GM21619 (cell line): ENCODE measurements at regions not wholly inside any gene's neighbourhood (a gene's known extent, or its start where the extent isn't known, plus 50 kb on each side); places are given as distances from the start of the nearest gene placed in this dataset.
"Not testable (repeated sequence)": the region's sequence is repeated elsewhere in the genome, so short reads cannot be mapped to it uniquely, and the experiment has no call there.

ENCODE experiments used
- ATAC-seq: cut with Tn5 transposase; IDR thresholded peaks from one replicate; pipeline ENCODE4 v1.9.1; 2021; ENCODE audit not compliant: unreplicated experiment

GRCh38 chr1:104018922-104019674 is 269.4 kb downstream of the AMY1C start:
- no peak for ATAC-seq

GRCh38 chr1:104019675-104020049 is 270.0 kb downstream of the AMY1C start:
- ATAC-seq, result no peak

GRCh38 chr1:104028416-104029035 is 278.8 kb downstream of the AMY1C start:
- ATAC-seq, result no peak

- no peak for ATAC-seq
Measured at GRCh38 chr1:104029456-104029970, 279.8 kb downstream of the AMY1C start.

DNA sequence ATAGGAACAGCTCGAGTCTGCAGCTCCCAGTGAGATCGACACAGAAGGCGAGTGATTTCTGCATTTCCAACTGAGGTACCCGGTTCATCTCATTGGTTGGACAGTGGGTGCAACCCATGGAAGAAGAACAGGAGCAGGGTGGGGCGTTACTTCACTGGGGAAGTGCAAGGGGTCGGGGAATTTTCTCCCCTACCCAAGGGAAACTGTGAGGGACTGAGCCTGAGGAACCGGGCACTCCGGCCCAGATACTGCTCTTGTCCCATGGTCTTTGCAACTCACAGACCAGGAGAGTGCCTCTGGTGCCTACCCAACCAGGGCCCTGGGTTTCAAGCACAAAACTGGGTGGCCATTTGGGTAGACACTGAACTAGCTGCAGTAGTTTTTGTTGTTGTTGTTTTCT is 307.1 kb downstream of the AMY1C start:
- ATAC-seq, result no peak

GRCh38 chr1:104057219-104057898 is 307.7 kb downstream of the AMY1C start:
- ATAC-seq, result not testable (repeated sequence)

- ATAC-seq, result not testable (repeated sequence)
Measured at GRCh38 chr1:104061637-104062036, 311.9 kb downstream of the AMY1C start.

DNA sequence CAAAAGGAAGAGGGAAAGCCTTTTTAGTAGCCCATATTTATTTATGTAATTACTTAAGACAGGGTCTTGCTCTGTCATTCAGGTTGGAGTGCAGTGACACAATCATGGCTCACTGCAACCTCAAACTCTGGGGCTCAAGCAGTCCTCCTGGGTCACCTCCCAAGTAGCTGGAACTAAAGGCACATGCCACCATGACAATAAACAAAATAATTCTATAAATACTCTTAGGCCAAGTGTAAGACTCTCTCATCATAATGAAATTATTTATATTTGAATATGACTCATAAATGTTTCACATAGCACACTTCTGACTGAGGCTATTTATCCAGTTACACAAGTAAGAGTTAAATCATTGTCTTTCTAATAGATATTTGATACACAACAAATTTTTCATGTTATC is 314.7 kb downstream of the AMY1C start:
- no peak for ATAC-seq

GRCh38 chr1:104072915-104073371 is 323.2 kb downstream of the AMY1C start:
- ATAC-seq, result no peak

DNA sequence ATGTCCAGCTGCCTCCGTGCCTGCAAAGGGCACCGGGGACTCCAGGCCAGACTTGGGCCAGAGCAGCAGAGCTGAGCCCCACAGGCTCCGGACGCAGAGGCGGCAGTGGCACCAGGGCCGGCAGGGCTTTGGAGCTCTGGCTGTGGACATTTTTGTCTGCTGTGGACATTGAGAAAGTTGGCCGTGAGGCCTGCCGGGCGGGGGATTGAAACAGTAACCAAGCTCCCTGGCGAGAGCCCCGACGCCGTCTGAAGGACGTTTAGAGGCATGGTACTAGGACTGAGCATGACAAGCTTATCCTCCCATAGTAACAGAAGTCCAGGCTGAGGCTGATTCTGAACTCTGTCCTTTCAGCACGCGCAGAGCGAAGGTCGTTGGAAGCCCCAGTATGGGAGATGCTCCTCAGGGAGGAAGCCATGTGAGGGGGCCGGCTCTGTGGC is 323.8 kb downstream of the AMY1C start:
- ATAC-seq, result no peak

- no peak for ATAC-seq
Measured at GRCh38 chr1:104082221-104082620, 332.5 kb downstream of the AMY1C start.

DNA sequence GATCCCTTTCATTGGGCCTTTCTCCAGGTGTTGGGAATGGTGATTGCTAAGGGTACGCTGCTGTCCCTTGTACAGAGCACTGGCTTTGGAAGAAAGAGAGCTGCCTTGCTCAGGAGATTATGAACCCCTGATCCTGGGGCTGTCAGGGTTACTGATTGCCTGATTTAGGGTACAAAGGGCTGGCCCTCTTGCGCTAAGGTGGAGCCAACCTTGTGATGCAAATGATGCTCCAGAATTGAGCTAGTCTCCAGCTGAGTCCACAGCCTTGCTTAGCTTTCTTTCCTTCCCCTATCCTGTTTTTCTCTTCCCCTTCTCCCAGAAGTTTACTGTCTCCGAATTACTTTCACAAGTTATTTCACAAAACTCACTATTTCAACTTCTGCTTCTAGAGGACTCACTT is 334.7 kb downstream of the AMY1C start:
- no peak for ATAC-seq

- ATAC-seq, result no peak
Measured at GRCh38 chr1:104092698-104093097, 343.0 kb downstream of the AMY1C start.

GRCh38 chr1:104098837-104099236 is 349.1 kb downstream of the AMY1C start:
- ATAC-seq, result no peak

DNA sequence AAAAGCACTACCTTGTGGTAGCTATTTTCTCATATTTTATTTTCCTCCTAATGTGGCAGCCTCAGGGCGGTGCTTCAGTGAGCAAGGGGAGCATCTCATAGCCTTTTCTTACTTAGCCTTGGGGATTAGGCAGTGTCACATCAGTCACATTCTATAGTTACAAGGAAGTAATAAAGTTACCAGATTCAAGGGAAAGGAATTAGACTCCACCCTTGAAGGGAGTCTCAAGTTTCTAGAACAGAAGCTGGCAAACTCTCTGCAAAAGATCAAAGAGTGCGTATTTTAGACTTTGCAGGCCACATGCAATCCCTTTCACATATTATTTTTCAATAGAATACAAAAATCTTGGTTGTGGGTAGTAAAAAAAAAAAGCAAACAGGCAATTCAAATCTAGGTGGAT is 350.4 kb downstream of the AMY1C start:
- ATAC-seq, result no peak

- ATAC-seq, result no peak
Measured at GRCh38 chr1:104105465-104105864, 355.8 kb downstream of the AMY1C start.

GRCh38 chr1:104120525-104120924 is 370.8 kb downstream of the AMY1C start:
- no peak for ATAC-seq

GRCh38 chr1:104121271-104121670 is 371.6 kb downstream of the AMY1C start:
- ATAC-seq, result no peak

DNA sequence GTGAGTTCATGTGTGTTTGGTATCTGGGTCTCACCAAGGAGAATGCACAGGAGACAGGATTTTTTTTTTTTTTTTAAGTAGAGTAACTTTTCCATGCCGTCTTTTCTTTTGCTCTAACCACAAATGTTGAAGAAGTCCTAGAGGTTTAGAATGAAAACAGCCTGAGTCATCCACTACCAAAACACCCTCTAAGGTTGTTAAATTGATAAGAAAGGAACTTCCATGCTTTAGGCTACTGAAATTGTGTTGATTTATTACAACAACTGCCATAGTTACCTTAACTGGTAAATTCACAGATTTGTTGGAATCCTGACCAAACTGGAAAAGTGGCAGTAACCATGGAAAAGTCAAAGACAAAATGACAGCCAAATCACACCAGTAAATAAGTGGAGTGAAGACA is 375.6 kb downstream of the AMY1C start:
- no peak for ATAC-seq

- no peak for ATAC-seq
Measured at GRCh38 chr1:104125970-104126369, 376.3 kb downstream of the AMY1C start.

- peak; percentile 77 for ATAC-seq
Measured at GRCh38 chr1:104132382-104132973, 382.8 kb downstream of the AMY1C start.
